ENCODE measurements at regions not wholly inside any gene's neighbourhood (a gene's known extent, or its start where the extent isn't known, plus 50 kb on each side); places are given as distances from the start of the nearest gene placed in this dataset.

- DNase-seq, result no peak
Measured at GRCh38 chr11:70834277-70834940, 418.0 kb downstream of the SHANK2 start.

GRCh38 chr11:70834984-70835560 lies 417.3 kb downstream of the SHANK2 start:
- DNase-seq, result no peak

GRCh38 chr11:70836071-70836470 lies 416.3 kb downstream of the SHANK2 start:
- DNase-seq, result no peak

GRCh38 chr11:70838198-70838597 lies 414.2 kb downstream of the SHANK2 start:
- DNase-seq, result no peak

- no peak for DNase-seq
Measured at GRCh38 chr11:70839851-70840250, 412.5 kb downstream of the SHANK2 start.

GRCh38 chr11:70841264-70841663 lies 411.1 kb downstream of the SHANK2 start:
- no peak for DNase-seq

- DNase-seq, result no peak
Measured at GRCh38 chr11:70842256-70842655, 410.1 kb downstream of the SHANK2 start.

- DNase-seq, result no peak
Measured at GRCh38 chr11:70842701-70843100, 409.7 kb downstream of the SHANK2 start.

GRCh38 chr11:70843906-70844305 lies 408.5 kb downstream of the SHANK2 start:
- no peak for DNase-seq

- no peak for DNase-seq
Measured at GRCh38 chr11:70844387-70844786, 408.0 kb downstream of the SHANK2 start.

- DNase-seq, result no peak
Measured at GRCh38 chr11:70845591-70846041, 406.8 kb downstream of the SHANK2 start.

- DNase-seq, result no peak
Measured at GRCh38 chr11:70846781-70847655, 405.4 kb downstream of the SHANK2 start.

- no peak for DNase-seq
Measured at GRCh38 chr11:70848243-70848750, 404.1 kb downstream of the SHANK2 start.

- DNase-seq, result no peak
Measured at GRCh38 chr11:70849031-70849430, 403.3 kb downstream of the SHANK2 start.

- DNase-seq, result no peak
Measured at GRCh38 chr11:70851308-70851707, 401.1 kb downstream of the SHANK2 start.

- no peak for DNase-seq
Measured at GRCh38 chr11:70851907-70852306, 400.5 kb downstream of the SHANK2 start.

GRCh38 chr11:70853068-70853769 lies 399.2 kb downstream of the SHANK2 start:
- DNase-seq, result no peak

- no peak for DNase-seq
Measured at GRCh38 chr11:70853770-70854108, 398.6 kb downstream of the SHANK2 start.

- DNase-seq, result no peak
Measured at GRCh38 chr11:70854201-70854600, 398.2 kb downstream of the SHANK2 start.

- no peak for DNase-seq
Measured at GRCh38 chr11:70854901-70855556, 397.3 kb downstream of the SHANK2 start.

GRCh38 chr11:70857894-70858293 lies 394.5 kb downstream of the SHANK2 start:
- no peak for DNase-seq

GRCh38 chr11:70859180-70859579 lies 393.2 kb downstream of the SHANK2 start:
- no peak for DNase-seq

- no peak for DNase-seq
Measured at GRCh38 chr11:70860888-70861287, 391.5 kb downstream of the SHANK2 start.
